ENCODE measurements at regions not wholly inside any gene's neighbourhood (a gene's known extent, or its start where the extent isn't known, plus 50 kb on each side); places are given as distances from the start of the nearest gene placed in this dataset.

- TF ChIP-seq CTCF (IDR thresholded peaks at IDR 0.05; ENCODE audit: poor library complexity, severe bottlenecking) (no peak), EP300 (conservative IDR thresholded peaks at IDR 0.05; ENCODE audit: poor library complexity, severe bottlenecking) (no peak), EZH2 (IDR thresholded peaks at IDR 0.05; ENCODE audit: borderline replicate concordance, insufficient read depth, low read length, poor library complexity, severe bottlenecking) (no peak), SMC3 (conservative IDR thresholded peaks at IDR 0.05; ENCODE audit: poor library complexity) (no peak), RAD21 (conservative IDR thresholded peaks at IDR 0.05) (no peak), POLR2AphosphoS5 (IDR thresholded peaks at IDR 0.05) (no peak), REST (IDR thresholded peaks at IDR 0.05; ENCODE audit: borderline replicate concordance) (no peak), TAF1 (IDR thresholded peaks at IDR 0.05; ENCODE audit: low read depth) (no peak), MXI1 (conservative IDR thresholded peaks at IDR 0.05; ENCODE audit: poor library complexity, severe bottlenecking) (no peak)
Measured at GRCh38 chr1:232464325-232464724, 165.6 kb downstream of the SIPA1L2 start.
